HEK293 (cell line): ENCODE measurements at regions not wholly inside any gene's neighbourhood (a gene's known extent, or its start where the extent isn't known, plus 50 kb on each side); places are given as distances from the start of the nearest gene placed in this dataset.

Experiments used
- CTCF ChIA-PET: fragments of 350-600 bp; formaldehyde crosslinking; extraction: SDS; loops from one replicate; lab custom pipeline; 2021; ENCODE audit warnings: antibody characterized with exemption; lab: Yijun Ruan, JAX
- POLR2A ChIA-PET: fragments of 300-600 bp; formaldehyde crosslinking; extraction: SDS; loops from one replicate; lab custom pipeline; 2020; ENCODE audit warnings: antibody characterized with exemption, inconsistent platforms; lab: Yijun Ruan, JAX
- H3K27ac ChIP-seq: fragments of 200-500 bp; sonication (Bioruptor generic); 2 replicates; pipeline ENCODE4 v1.5.1; 2014; ENCODE audit warnings: low read depth, low read length, control low read depth, inconsistent platforms; ENCODE audit errors: extremely low read depth
- H3K36me3 ChIP-seq, 2 experiments: fragments of 200-500 bp in 1 of 2; sonication (Bioruptor generic) in 1 of 2; 1 replicate in 1 of 2; 2 replicates in 1 of 2; pipeline ENCODE4 v1.5.1; 2014 to 2017; ENCODE audit warnings: inconsistent platforms in 2 of 2, low read length in 2 of 2; ENCODE audit not compliant: control insufficient read depth in 2 of 2, insufficient read depth in 1 of 2
- H3K4me1 ChIP-seq: fragments of 200-500 bp; sonication (Bioruptor generic); 2 replicates; pipeline ENCODE4 v1.5.1; 2014; ENCODE audit warnings: mild to moderate bottlenecking, low read length, inconsistent platforms; ENCODE audit not compliant: control insufficient read depth, insufficient read depth
- H3K4me3 ChIP-seq: 2 replicates; pipeline ENCODE4 v1.5.1; 2011; ENCODE audit warnings: low read depth, mild to moderate bottlenecking, control low read depth, low read length, moderate library complexity
- H3K9me3 ChIP-seq: fragments of 200-500 bp; sonication (Bioruptor generic); 2 replicates; pipeline ENCODE4 v1.5.1; 2014; ENCODE audit warnings: low read depth, low read length, inconsistent platforms; ENCODE audit not compliant: control insufficient read depth, insufficient read depth
- KLF1 ChIP-seq: fragments of 450-650 bp; formaldehyde crosslinking; IDR thresholded peaks from 2 replicates; pipeline ENCODE4 v1.5.1; 2016; ENCODE audit warnings: missing biosample characterization, missing genetic modification characterization
- MZF1 ChIP-seq: fragments of 450-650 bp; formaldehyde crosslinking; IDR thresholded peaks from 2 replicates; pipeline ENCODE4 v1.5.1; 2017; ENCODE audit warnings: missing biosample characterization, missing genetic modification characterization, borderline replicate concordance
- OVOL3 ChIP-seq: fragments of 450-650 bp; formaldehyde crosslinking; IDR thresholded peaks from 2 replicates; pipeline ENCODE4 v1.5.1; 2016; ENCODE audit warnings: missing biosample characterization, missing genetic modification characterization
- PRDM1 ChIP-seq: fragments of 450-650 bp; formaldehyde crosslinking; IDR thresholded peaks from 2 replicates; pipeline ENCODE4; 2016; ENCODE audit warnings: missing biosample characterization, missing genetic modification characterization
- SP7 ChIP-seq: fragments of 450-650 bp; formaldehyde crosslinking; IDR thresholded peaks from 2 replicates; pipeline ENCODE4 v1.5.1; 2016; ENCODE audit warnings: missing biosample characterization, missing genetic modification characterization
- YY1 ChIP-seq: fragments of 450-650 bp; formaldehyde crosslinking; IDR thresholded peaks from 2 replicates; pipeline ENCODE4 v1.5.1; 2018; ENCODE audit warnings: missing biosample characterization, missing genetic modification characterization
- ZBTB21 ChIP-seq: fragments of 450-650 bp; formaldehyde crosslinking; IDR thresholded peaks from 2 replicates; pipeline ENCODE4 v1.5.1; 2017; ENCODE audit warnings: missing biosample characterization, missing genetic modification characterization
- ZFP69B ChIP-seq: fragments of 450-650 bp; formaldehyde crosslinking; IDR thresholded peaks from 2 replicates; pipeline ENCODE4 v1.5.1; 2016; ENCODE audit warnings: missing biosample characterization, missing genetic modification characterization
- ZNF138 ChIP-seq: fragments of 450-650 bp; formaldehyde crosslinking; IDR thresholded peaks from 2 replicates; pipeline ENCODE4 v1.5.1; 2016; ENCODE audit warnings: missing biosample characterization, missing genetic modification characterization, borderline replicate concordance
- ZNF175 ChIP-seq: fragments of 450-650 bp; formaldehyde crosslinking; IDR thresholded peaks from 2 replicates; pipeline ENCODE4 v1.5.1; 2016; ENCODE audit warnings: missing biosample characterization, missing genetic modification characterization
- ZNF221 ChIP-seq: fragments of 450-650 bp; formaldehyde crosslinking; IDR thresholded peaks from 2 replicates; pipeline ENCODE4 v1.5.1; 2017; ENCODE audit warnings: missing biosample characterization, missing genetic modification characterization, borderline replicate concordance
- ZNF350 ChIP-seq: fragments of 450-650 bp; formaldehyde crosslinking; IDR thresholded peaks from 2 replicates; pipeline ENCODE4 v1.5.0; 2017; ENCODE audit warnings: missing biosample characterization, mild to moderate bottlenecking, missing genetic modification characterization
- ZNF362 ChIP-seq: fragments of 450-650 bp; formaldehyde crosslinking; IDR thresholded peaks from 2 replicates; pipeline ENCODE4 v1.5.1; 2016; ENCODE audit warnings: missing biosample characterization, missing genetic modification characterization
- ZNF404 ChIP-seq: fragments of 450-650 bp; formaldehyde crosslinking; IDR thresholded peaks from 2 replicates; pipeline ENCODE4 v1.5.1; 2017; ENCODE audit warnings: missing biosample characterization, missing genetic modification characterization
- ZNF501 ChIP-seq: fragments of 450-650 bp; formaldehyde crosslinking; IDR thresholded peaks from 2 replicates; pipeline ENCODE4 v1.5.1; 2016; ENCODE audit warnings: missing biosample characterization, missing genetic modification characterization
- ZNF513 ChIP-seq: fragments of 450-650 bp; IDR thresholded peaks from 2 replicates; pipeline ENCODE4 v1.5.1; 2018; ENCODE audit warnings: missing biosample characterization, missing genetic modification characterization
- ZNF521 ChIP-seq: fragments of 450-650 bp; formaldehyde crosslinking; IDR thresholded peaks from 2 replicates; pipeline ENCODE4 v1.5.1; 2017; ENCODE audit warnings: missing biosample characterization, mild to moderate bottlenecking, missing genetic modification characterization
- ZNF548 ChIP-seq: fragments of 450-650 bp; formaldehyde crosslinking; IDR thresholded peaks from 2 replicates; pipeline ENCODE4 v1.5.1; 2016; ENCODE audit warnings: missing biosample characterization, missing genetic modification characterization
- ZNF585B ChIP-seq: fragments of 450-650 bp; formaldehyde crosslinking; IDR thresholded peaks from 2 replicates; pipeline ENCODE4 v1.5.1; 2016; ENCODE audit warnings: missing biosample characterization, missing genetic modification characterization
- ZNF610 ChIP-seq: fragments of 450-650 bp; formaldehyde crosslinking; IDR thresholded peaks from 2 replicates; pipeline ENCODE4 v1.5.1; 2016; ENCODE audit warnings: missing biosample characterization, missing genetic modification characterization, borderline replicate concordance
- ZNF624 ChIP-seq: fragments of 450-650 bp; formaldehyde crosslinking; IDR thresholded peaks from 2 replicates; pipeline ENCODE4 v1.5.1; 2017; ENCODE audit warnings: missing biosample characterization, missing genetic modification characterization
- ZNF707 ChIP-seq: fragments of 450-650 bp; formaldehyde crosslinking; IDR thresholded peaks from 2 replicates; pipeline ENCODE4 v1.5.1; 2016; ENCODE audit warnings: missing biosample characterization, missing genetic modification characterization
- ZNF837 ChIP-seq: fragments of 450-650 bp; formaldehyde crosslinking; IDR thresholded peaks from 2 replicates; pipeline ENCODE4 v1.5.1; 2016; ENCODE audit warnings: missing biosample characterization, missing genetic modification characterization
- ZNF843 ChIP-seq: fragments of 450-650 bp; formaldehyde crosslinking; IDR thresholded peaks from 2 replicates; pipeline ENCODE4 v1.5.1; 2016; ENCODE audit warnings: missing biosample characterization, missing genetic modification characterization
- ZSCAN16 ChIP-seq: fragments of 450-650 bp; formaldehyde crosslinking; IDR thresholded peaks from 2 replicates; pipeline ENCODE4 v1.5.1; 2016; ENCODE audit warnings: missing biosample characterization, missing genetic modification characterization

GRCh38 chr21:27224169-27224568, 257.3 kb upstream of the ADAMTS5 start:
- Histone ChIP-seq H3K36me3 (no peaks in the 10 kb centered on the region), H3K27ac (no peak overlapping the region), H3K9me3 (no peaks in the 10 kb centered on the region), H3K4me3 (no peak overlapping the region), H3K4me1 (no peaks in the 10 kb centered on the region)
- TF ChIP-seq ZNF624 (tag by site-specific recombination) (no peak), ZNF610 (no peak), ZNF175 (tag by site-specific recombination) (no peak)
- CTCF ChIA-PET = interaction anchor here (1.8 kb wide), 1 partner anchor 10 kb away, joined by 7 read pairs; no protein-coding TSS in a partner anchor
- POLR2A ChIA-PET = no interaction called here

GRCh38 chr21:27221077-27221476, 254.2 kb upstream of the ADAMTS5 start:
- Histone ChIP-seq H3K4me3 (no peak overlapping the region), H3K9me3 (no peaks in the 10 kb centered on the region), H3K36me3 (no peaks in the 10 kb centered on the region), H3K4me1 (no peaks in the 10 kb centered on the region), H3K27ac (no peak overlapping the region)
- POLR2A ChIA-PET = no interaction called here
- CTCF ChIA-PET = no interaction called here
- TF ChIP-seq ZNF837 (no peak), OVOL3 (tag by site-specific recombination) (no peak), ZNF138 (no peak), MZF1 (tag by site-specific recombination) (no peak), ZNF548 (tag by site-specific recombination) (no peak), SP7 (tag by site-specific recombination) (no peak), ZNF362 (tag by site-specific recombination) (no peak), ZNF843 (tag by site-specific recombination) (no peak), KLF1 (tag by site-specific recombination) (no peak)

- TF ChIP-seq ZNF521 = no peak
- no peak for TF ChIP-seq ZNF404
- no peak for TF ChIP-seq ZFP69B
- no peak for TF ChIP-seq ZSCAN16 (tag by site-specific recombination)
- no peak for TF ChIP-seq ZBTB21
- TF ChIP-seq YY1 (tag by site-specific recombination) = no peak
- no peak for TF ChIP-seq ZNF585B (tag by site-specific recombination)
- TF ChIP-seq ZNF221 (tag by site-specific recombination) = no peak
- TF ChIP-seq ZNF707 (tag by site-specific recombination) = no peak
- TF ChIP-seq ZNF548 (tag by site-specific recombination) = no peak
- TF ChIP-seq ZNF501 (tag by site-specific recombination) = no peak
- no peak for TF ChIP-seq ZNF513 (tag by site-specific recombination)
- TF ChIP-seq PRDM1 (tag by site-specific recombination) = no peak
- no peak for TF ChIP-seq ZNF350 (tag by site-specific recombination)
- Histone ChIP-seq H3K36me3 (no peaks in the 10 kb centered on the region), H3K27ac (no peak overlapping the region), H3K4me3 (no peak overlapping the region), H3K4me1 (no peaks in the 10 kb centered on the region), H3K9me3 (no peaks in the 10 kb centered on the region)
- CTCF ChIA-PET = no interaction called here
- POLR2A ChIA-PET = no interaction called here
These were observed 253.5 kb upstream of the ADAMTS5 start for GRCh38 chr21:27220416-27220815.
